ENCODE measurements at regions not wholly inside any gene's neighbourhood (a gene's known extent, or its start where the extent isn't known, plus 50 kb on each side); places are given as distances from the start of the nearest gene placed in this dataset.
A peak's percentile ranks its signal among the peaks of the same experiment; 100 is the strongest.

GRCh38 chrX:107541244-107541643 is 87.1 kb upstream of the PRPS1 start (continued):
- TF ChIP-seq SMAD3 (CRISPR knock-in tag; IDR thresholded peaks at IDR 0.05; ENCODE audit: borderline replicate concordance) (no peak), HMGXB4 (CRISPR knock-in tag; IDR thresholded peaks at IDR 0.05) (no peak), ZNF425 (CRISPR knock-in tag; conservative IDR thresholded peaks at IDR 0.05) (no peak), ATF1 (CRISPR knock-in tag; IDR thresholded peaks at IDR 0.05) (no peak), SOX15 (CRISPR knock-in tag; IDR thresholded peaks at IDR 0.05) (no peak), FOXK1 (CRISPR knock-in tag; IDR thresholded peaks at IDR 0.05) (no peak), ZNF232 (CRISPR knock-in tag; IDR thresholded peaks at IDR 0.05) (no peak), KAT7 (CRISPR knock-in tag; IDR thresholded peaks at IDR 0.05; ENCODE audit: borderline replicate concordance) (no peak), ATF3 (CRISPR knock-in tag; conservative IDR thresholded peaks at IDR 0.05) (no peak)

- no peaks in the 10 kb centered on the region for H3K36me3 Mint-ChIP-seq
- no peak for DNase-seq (ENCODE audit: low spot score)
- H3K27me3 Mint-ChIP-seq (ENCODE audit: low read depth) = no peaks in the 10 kb centered on the region
- no peaks in the 10 kb centered on the region for H3K9me3 Mint-ChIP-seq
- TF ChIP-seq FOXK1 (CRISPR knock-in tag; IDR thresholded peaks at IDR 0.05) (no peak), ZNF671 (CRISPR knock-in tag; IDR thresholded peaks at IDR 0.05) (no peak), CTCF (IDR thresholded peaks at IDR 0.05) (no peak)
- no peak overlapping the region for H3K27ac Mint-ChIP-seq
- no peak for ATAC-seq
- H3K4me1 Mint-ChIP-seq = peaks cover 13% of the 10 kb centered on the region
- POLR2A ChIA-PET = interaction anchor here (0.6 kb wide), 1 partner anchor 91 kb away, joined by 3 read pairs; no protein-coding TSS in a partner anchor
- H3K4me3 Mint-ChIP-seq = no peak overlapping the region
- CTCF ChIA-PET = interaction anchor here (0.7 to 1.6 kb wide), 16 partner anchors 12 to 517 kb away, joined by 3 to 14 read pairs (median 4); partner anchors contain the start of genes NCBP2L, PRPS1 and TSC22D3
Measured at GRCh38 chrX:107542040-107542439, 86.3 kb upstream of the PRPS1 start.

GRCh38 chrX:107542500-107542899 is 85.8 kb upstream of the PRPS1 start:
- ChIA-PET CTCF (interaction anchor here (0.6 to 1.6 kb wide), 18 partner anchors 19 to 517 kb away, joined by 3 to 14 read pairs (median 4); partner anchors contain the start of genes NCBP2L, PRPS1 and TSC22D3), POLR2A (interaction anchor here (0.6 kb wide), 1 partner anchor 91 kb away, joined by 3 read pairs; no protein-coding TSS in a partner anchor)
- H3K9me3 Mint-ChIP-seq = no peaks in the 10 kb centered on the region
- ATAC-seq (peak; percentile 92), DNase-seq (ENCODE audit: low spot score) (peak; percentile 14)
- H3K27ac Mint-ChIP-seq = no peak overlapping the region
- TF ChIP-seq NFATC4 (CRISPR knock-in tag; IDR thresholded peaks at IDR 0.05) (no peak), MAX (CRISPR knock-in tag; IDR thresholded peaks at IDR 0.05) (no peak), ZNF138 (CRISPR knock-in tag; conservative IDR thresholded peaks at IDR 0.05) (no peak), EMX1 (CRISPR knock-in tag; IDR thresholded peaks at IDR 0.05) (no peak)
- H3K27me3 Mint-ChIP-seq (ENCODE audit: low read depth) = no peaks in the 10 kb centered on the region
- H3K36me3 Mint-ChIP-seq = no peaks in the 10 kb centered on the region
- peaks cover 13% of the 10 kb centered on the region for H3K4me1 Mint-ChIP-seq
- no peak overlapping the region for H3K4me3 Mint-ChIP-seq

GRCh38 chrX:107547621-107548020 is 80.7 kb upstream of the PRPS1 start:
- TF ChIP-seq CREB1 (CRISPR knock-in tag; IDR thresholded peaks at IDR 0.05) (no peak), JAZF1 (CRISPR knock-in tag; IDR thresholded peaks at IDR 0.05) (no peak), MAX (CRISPR knock-in tag; IDR thresholded peaks at IDR 0.05) (no peak), MLX (CRISPR knock-in tag; IDR thresholded peaks at IDR 0.05) (no peak), ETV6 (CRISPR knock-in tag; IDR thresholded peaks at IDR 0.05) (no peak), ZNF232 (CRISPR knock-in tag; IDR thresholded peaks at IDR 0.05) (no peak), TP53 (CRISPR knock-in tag; IDR thresholded peaks at IDR 0.05) (no peak), NFE2L1 (CRISPR knock-in tag; IDR thresholded peaks at IDR 0.05) (no peak), NFYB (CRISPR knock-in tag; conservative IDR thresholded peaks at IDR 0.05; ENCODE audit: low read depth) (no peak), ERG (CRISPR knock-in tag; IDR thresholded peaks at IDR 0.05) (no peak), TCF7 (CRISPR knock-in tag; IDR thresholded peaks at IDR 0.05; ENCODE audit: low read depth) (no peak)
- DNase-seq (ENCODE audit: low spot score) = no peak
- H3K36me3 Mint-ChIP-seq = no peaks in the 10 kb centered on the region
- POLR2A ChIA-PET = no interaction called here
- no peaks in the 10 kb centered on the region for H3K9me3 Mint-ChIP-seq
- H3K4me3 Mint-ChIP-seq = no peak overlapping the region
- H3K27me3 Mint-ChIP-seq (ENCODE audit: low read depth) = no peaks in the 10 kb centered on the region
- peaks cover 7% of the 10 kb centered on the region for H3K4me1 Mint-ChIP-seq
- H3K27ac Mint-ChIP-seq = no peak overlapping the region
- CTCF ChIA-PET = interaction anchor here (0.7 kb wide), 1 partner anchor 499 kb away, joined by 4 read pairs; no protein-coding TSS in a partner anchor
- ATAC-seq = no peak

Measured in WTC11 (cell line).